Body of pancreas (tissue), 4 donors: ENCODE measurements at regions not wholly inside any gene's neighbourhood (a gene's known extent, or its start where the extent isn't known, plus 50 kb on each side); places are given as distances from the start of the nearest gene placed in this dataset.

ENCODE experiments used
- CTCF ChIP-seq, 7 experiments: fragments of 450-650 bp in 4 of 7; fragments of 200-600 bp in 3 of 7; sonication (generic) in 3 of 7; IDR thresholded peaks; one replicate each; pipeline ENCODE4 v1.5.1; 2016 to 2019; ENCODE audit warnings: antibody characterized with exemption in 7 of 7
- POLR2A ChIP-seq, 3 donors: fragments of 450-650 bp; IDR thresholded peaks; one replicate each; pipeline ENCODE4 v1.6.1; 2016; ENCODE audit warnings: antibody characterized with exemption in 3 of 3, mild to moderate bottlenecking in 2 of 3

- no peak for TF ChIP-seq POLR2A (IDR thresholded peaks at IDR 0.05)
- TF ChIP-seq CTCF (IDR thresholded peaks at IDR 0.05): no peak
Measured at GRCh38 chr14:100673807-100674154, 52.9 kb upstream of the DLK1 start.
